Neural cell (in vitro differentiated cells): ENCODE measurements at regions not wholly inside any gene's neighbourhood (a gene's known extent, or its start where the extent isn't known, plus 50 kb on each side); places are given as distances from the start of the nearest gene placed in this dataset.

Experiments used
- CTCF ChIP-seq: fragments of 450-650 bp; IDR thresholded peaks from 2 replicates; pipeline ENCODE4 v1.5.1; 2014; ENCODE audit warnings: antibody characterized with exemption, mild to moderate bottlenecking, moderate library complexity; ENCODE audit not compliant: poor library complexity, severe bottlenecking
- EP300 ChIP-seq: fragments of 450-650 bp; conservative IDR thresholded peaks from 2 replicates; pipeline ENCODE4 v1.6.1; 2014; ENCODE audit warnings: antibody characterized with exemption, mild to moderate bottlenecking, moderate library complexity; ENCODE audit not compliant: poor library complexity, severe bottlenecking
- EZH2 ChIP-seq: fragments of 200-600, 300-800 bp; shearing (Covaris generic), sonication (generic); IDR thresholded peaks from 2 replicates; pipeline ENCODE4 v1.6.1; 2014; ENCODE audit warnings: antibody characterized with exemption, low read length, borderline replicate concordance, mild to moderate bottlenecking; ENCODE audit not compliant: insufficient read depth, poor library complexity, severe bottlenecking
- POLR2AphosphoS5 ChIP-seq: IDR thresholded peaks from 2 replicates; pipeline ENCODE4 v1.6.1; 2012
- RAD21 ChIP-seq: fragments of 450-650 bp; conservative IDR thresholded peaks from 2 replicates; pipeline ENCODE4 v1.6.1; 2014; ENCODE audit warnings: antibody characterized with exemption, mild to moderate bottlenecking, moderate library complexity
- REST ChIP-seq: IDR thresholded peaks from 2 replicates; pipeline ENCODE4 v1.6.1; 2012; ENCODE audit warnings: borderline replicate concordance
- TAF1 ChIP-seq: IDR thresholded peaks from 2 replicates; pipeline ENCODE4 v1.6.1; 2012; ENCODE audit warnings: low read depth

- TF ChIP-seq TAF1 = no peak
- no peak for TF ChIP-seq CTCF
- no peak for TF ChIP-seq REST
- TF ChIP-seq EZH2 = no peak
- no peak for TF ChIP-seq EP300
- TF ChIP-seq RAD21 = no peak
- TF ChIP-seq POLR2AphosphoS5 = no peak
Measured at GRCh38 chr14:29493849-29494248, 433.8 kb downstream of the PRKD1 start.
